GM12865 (cell line): ENCODE measurements at regions not wholly inside any gene's neighbourhood (a gene's known extent, or its start where the extent isn't known, plus 50 kb on each side); places are given as distances from the start of the nearest gene placed in this dataset.

Source experiments
- DNase-seq: peaks from one replicate; pipeline ENCODE4 v3.0.0; 2010; ENCODE audit warnings: low read depth
- H3K4me3 ChIP-seq: 2 replicates; pipeline ENCODE4 v1.5.1; 2011; ENCODE audit warnings: mild to moderate bottlenecking, low read depth, low read length, control low read depth
- TF ChIP-seq, protein P1 (sequence below): IDR thresholded peaks from 2 replicates; pipeline ENCODE4 v1.5.1; 2011; ENCODE audit warnings: low read length, control low read depth, low read depth, inconsistent platforms; ENCODE audit not compliant: insufficient read depth; ENCODE audit errors: missing control alignments

DNA sequence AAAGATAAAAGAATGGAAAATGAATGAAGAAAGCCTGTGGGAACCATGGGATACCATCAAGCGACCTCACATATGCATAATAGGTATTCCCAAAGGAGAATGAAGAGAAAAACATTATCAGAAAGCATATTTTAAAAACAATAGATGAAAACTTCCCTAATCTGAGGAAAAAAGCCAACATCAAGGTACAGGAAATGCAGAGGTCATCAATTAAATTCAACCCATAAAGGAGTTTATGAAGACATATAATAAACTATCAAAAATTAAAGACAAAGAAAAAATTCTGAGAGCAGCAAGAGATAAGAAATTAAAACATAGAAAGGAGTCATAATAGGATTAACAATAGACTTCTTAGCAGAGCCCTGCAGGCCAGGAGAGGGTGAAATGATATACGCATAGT, 397.5 kb downstream of the GPM6A start:
- TF ChIP-seq, protein P1, sequence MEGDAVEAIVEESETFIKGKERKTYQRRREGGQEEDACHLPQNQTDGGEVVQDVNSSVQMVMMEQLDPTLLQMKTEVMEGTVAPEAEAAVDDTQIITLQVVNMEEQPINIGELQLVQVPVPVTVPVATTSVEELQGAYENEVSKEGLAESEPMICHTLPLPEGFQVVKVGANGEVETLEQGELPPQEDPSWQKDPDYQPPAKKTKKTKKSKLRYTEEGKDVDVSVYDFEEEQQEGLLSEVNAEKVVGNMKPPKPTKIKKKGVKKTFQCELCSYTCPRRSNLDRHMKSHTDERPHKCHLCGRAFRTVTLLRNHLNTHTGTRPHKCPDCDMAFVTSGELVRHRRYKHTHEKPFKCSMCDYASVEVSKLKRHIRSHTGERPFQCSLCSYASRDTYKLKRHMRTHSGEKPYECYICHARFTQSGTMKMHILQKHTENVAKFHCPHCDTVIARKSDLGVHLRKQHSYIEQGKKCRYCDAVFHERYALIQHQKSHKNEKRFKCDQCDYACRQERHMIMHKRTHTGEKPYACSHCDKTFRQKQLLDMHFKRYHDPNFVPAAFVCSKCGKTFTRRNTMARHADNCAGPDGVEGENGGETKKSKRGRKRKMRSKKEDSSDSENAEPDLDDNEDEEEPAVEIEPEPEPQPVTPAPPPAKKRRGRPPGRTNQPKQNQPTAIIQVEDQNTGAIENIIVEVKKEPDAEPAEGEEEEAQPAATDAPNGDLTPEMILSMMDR: no peak
- DNase-seq: no peak
- H3K4me3 ChIP-seq: no peak overlapping the region

DNA sequence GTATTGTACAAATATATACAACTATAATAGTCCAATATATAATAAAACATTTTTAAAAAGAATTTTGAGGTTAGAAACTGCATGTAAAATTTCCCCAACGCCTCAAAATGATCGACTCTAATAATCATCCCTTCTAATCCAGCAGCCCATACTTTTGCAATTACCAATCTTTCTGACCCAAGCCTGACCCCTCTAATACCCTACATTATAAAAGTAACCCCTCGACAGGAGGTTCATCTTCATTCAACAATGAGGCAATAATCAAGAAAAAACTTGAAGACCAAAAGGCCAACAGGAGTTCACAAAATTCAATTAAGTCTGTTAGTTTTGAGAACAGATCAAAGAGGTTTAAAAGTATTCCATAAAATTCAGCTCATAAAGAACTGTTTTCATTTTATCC, 393.5 kb downstream of the GPM6A start:
- DNase-seq: no peak
- TF ChIP-seq, protein P1: no peak
- H3K4me3 ChIP-seq: no peak overlapping the region

DNA sequence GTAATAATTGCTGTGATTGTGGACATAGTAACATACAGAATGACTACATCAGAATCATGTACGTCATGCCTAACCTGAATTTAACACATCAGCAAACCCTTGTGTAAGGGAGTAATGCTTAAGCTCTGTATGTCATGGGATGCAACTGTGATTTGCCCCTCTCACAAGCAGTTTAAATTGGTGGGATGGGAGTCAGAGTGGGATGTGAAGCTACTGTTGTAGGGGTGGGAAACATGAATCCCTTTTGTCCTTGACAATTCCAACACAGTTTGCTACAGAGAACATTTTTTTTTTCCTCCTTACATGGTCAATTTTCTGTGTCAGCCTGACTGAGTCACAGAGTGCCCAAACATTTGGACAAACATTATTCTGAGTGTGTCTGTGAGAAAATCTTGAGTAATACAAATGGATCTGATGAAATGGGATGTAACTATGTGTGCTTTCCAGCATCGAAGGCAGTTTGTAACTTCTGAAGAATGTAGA, 392.8 kb downstream of the GPM6A start:
- no peak for DNase-seq
- TF ChIP-seq, protein P1: no peak
- H3K4me3 ChIP-seq: no peak overlapping the region

DNA sequence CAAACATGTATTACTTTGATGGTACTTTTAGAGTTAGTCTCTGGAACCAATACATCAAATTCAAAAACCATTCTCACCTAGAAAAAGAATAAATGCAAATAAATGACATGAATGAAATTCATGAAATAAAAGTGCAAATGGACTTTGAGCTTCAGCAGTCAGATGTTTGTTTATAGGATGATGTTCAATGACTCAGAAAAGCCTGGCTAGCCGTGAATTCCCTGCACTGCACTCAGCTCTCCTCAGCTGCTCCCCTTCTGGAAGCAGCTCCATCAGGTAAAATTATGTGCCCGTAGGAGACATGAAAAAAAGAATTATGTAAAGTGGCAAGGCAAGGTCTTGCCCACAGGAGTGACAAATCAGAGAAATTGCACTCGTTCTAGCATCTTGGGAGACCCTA, 390.6 kb downstream of the GPM6A start:
- TF ChIP-seq, protein P1: no peak
- no peak for DNase-seq
- H3K4me3 ChIP-seq: no peak overlapping the region

DNA sequence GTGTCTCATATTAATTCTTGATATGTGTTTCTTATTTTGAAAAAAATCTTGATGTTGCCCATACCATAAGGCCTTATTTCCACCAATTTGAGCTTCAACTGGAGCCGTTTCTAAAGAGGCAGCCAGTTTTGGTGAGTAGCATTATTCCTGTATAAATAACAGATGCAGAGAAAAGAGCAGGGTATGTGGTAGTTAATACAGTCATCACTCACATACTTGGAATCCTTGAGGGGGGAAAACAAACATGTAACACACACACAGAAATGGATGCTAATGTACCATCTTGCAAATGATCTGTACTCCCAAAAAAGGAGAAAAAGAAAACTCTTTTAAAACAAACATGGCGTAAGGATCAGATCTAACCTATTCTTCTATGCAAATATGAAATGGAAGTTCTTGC, 389.7 kb downstream of the GPM6A start:
- no peak for DNase-seq
- no peak overlapping the region for H3K4me3 ChIP-seq
- TF ChIP-seq, protein P1: no peak

DNA sequence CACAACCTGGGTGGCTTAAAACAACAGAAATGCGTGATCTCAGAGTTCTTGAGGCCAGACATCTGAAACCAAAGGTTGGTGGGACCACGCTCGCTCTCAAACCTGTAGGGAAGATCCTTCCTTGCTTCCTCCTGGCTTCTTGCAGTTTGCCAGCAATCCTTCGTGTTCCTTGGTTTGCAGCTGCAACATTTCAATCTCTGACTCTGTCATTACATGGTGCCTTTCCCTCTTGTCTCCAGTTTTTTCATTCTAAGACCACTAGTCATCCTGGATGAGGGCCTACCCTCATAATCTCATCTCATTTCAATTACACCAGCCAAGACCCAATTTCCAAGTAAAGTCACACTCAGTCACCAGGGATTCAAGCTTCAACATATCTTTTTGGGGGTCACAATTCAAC, 388.0 kb downstream of the GPM6A start:
- DNase-seq: no peak
- H3K4me3 ChIP-seq: no peak overlapping the region

DNA sequence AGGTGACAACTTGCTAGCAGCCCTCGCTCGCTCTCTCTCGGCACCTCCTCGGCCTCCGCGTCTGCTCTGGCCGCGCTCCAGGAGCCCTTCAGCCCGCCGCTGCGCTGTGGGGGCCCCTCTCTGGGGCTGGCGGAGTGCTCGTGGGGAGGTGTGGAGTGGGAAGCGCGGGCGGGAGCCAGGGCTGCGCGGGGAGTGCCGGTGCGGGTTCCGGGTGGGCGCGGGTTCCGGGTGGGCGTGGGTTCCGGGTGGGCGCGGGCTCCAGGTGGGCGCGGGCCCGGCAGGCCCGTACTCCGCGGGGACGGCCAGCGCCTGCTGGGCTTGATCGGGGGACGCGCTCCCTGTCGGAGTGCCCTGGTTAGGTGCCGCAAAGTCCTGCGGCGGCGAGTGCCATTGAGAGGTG, 384.3 kb downstream of the GPM6A start:
- no peak overlapping the region for H3K4me3 ChIP-seq
- TF ChIP-seq, protein P1: no peak
- DNase-seq: no peak

More for the DNA sequence above, 388.0 kb downstream of the GPM6A start:
- TF ChIP-seq, protein P1: no peak
